Gastroesophageal sphincter (tissue), 3 donors: ENCODE measurements at regions not wholly inside any gene's neighbourhood (a gene's known extent, or its start where the extent isn't known, plus 50 kb on each side); places are given as distances from the start of the nearest gene placed in this dataset.

Source experiments
- POLR2A ChIP-seq, 2 donors: fragments of 450-650 bp; IDR thresholded peaks; one replicate each; pipeline ENCODE4 v1.6.1; 2017; ENCODE audit warnings: antibody characterized with exemption in 2 of 2, mild to moderate bottlenecking in 2 of 2, moderate library complexity in 1 of 2
- POLR2AphosphoS5 ChIP-seq: sonication (generic); formaldehyde crosslinking; IDR thresholded peaks from one replicate; pipeline ENCODE4 v1.6.1; 2017; ENCODE audit warnings: antibody characterized with exemption
- TF ChIP-seq, protein P1 (sequence below), 4 experiments: fragments of 200-600 bp in 2 of 4; fragments of 450-650 bp in 2 of 4; sonication (generic) in 1 of 4; IDR thresholded peaks; one replicate each; pipeline ENCODE4 v1.5.1; 2017 to 2019; ENCODE audit warnings: antibody characterized with exemption in 4 of 4, mild to moderate bottlenecking in 2 of 4, moderate library complexity in 2 of 4

DNA sequence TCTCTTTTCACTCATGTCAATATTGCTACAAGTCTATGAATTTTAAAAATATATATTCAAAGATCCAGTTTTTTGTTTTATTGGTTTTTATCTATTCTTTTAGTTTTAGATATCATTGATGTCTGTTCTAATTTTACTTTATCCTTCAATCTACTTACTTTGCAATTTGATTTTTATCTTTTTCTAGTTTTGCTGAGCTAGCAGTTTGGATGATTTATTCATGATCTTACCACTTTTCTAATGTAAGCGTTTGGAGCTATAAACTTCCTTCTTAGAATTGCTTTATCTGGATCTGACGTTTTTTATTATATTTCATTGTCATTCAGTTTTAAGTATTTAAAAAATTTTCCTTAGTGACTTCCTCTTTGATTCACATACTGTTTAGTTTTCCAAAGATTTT is 664.5 kb upstream of the VSTM2A start:
- TF ChIP-seq, protein P1, sequence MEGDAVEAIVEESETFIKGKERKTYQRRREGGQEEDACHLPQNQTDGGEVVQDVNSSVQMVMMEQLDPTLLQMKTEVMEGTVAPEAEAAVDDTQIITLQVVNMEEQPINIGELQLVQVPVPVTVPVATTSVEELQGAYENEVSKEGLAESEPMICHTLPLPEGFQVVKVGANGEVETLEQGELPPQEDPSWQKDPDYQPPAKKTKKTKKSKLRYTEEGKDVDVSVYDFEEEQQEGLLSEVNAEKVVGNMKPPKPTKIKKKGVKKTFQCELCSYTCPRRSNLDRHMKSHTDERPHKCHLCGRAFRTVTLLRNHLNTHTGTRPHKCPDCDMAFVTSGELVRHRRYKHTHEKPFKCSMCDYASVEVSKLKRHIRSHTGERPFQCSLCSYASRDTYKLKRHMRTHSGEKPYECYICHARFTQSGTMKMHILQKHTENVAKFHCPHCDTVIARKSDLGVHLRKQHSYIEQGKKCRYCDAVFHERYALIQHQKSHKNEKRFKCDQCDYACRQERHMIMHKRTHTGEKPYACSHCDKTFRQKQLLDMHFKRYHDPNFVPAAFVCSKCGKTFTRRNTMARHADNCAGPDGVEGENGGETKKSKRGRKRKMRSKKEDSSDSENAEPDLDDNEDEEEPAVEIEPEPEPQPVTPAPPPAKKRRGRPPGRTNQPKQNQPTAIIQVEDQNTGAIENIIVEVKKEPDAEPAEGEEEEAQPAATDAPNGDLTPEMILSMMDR (IDR thresholded peaks at IDR 0.05), result no peak
- TF ChIP-seq POLR2AphosphoS5, result no peak
- no peak for TF ChIP-seq POLR2A (IDR thresholded peaks at IDR 0.05)
